Endothelial cell of umbilical vein (primary cell): ENCODE measurements at regions not wholly inside any gene's neighbourhood (a gene's known extent, or its start where the extent isn't known, plus 50 kb on each side); places are given as distances from the start of the nearest gene placed in this dataset.

Experiments
- CTCF ChIP-seq, 2 donors: IDR thresholded peaks; 1 replicate in 1 of 2; 2 replicates in 1 of 2; pipeline ENCODE4 v1.5.1; 2011; ENCODE audit warnings: low read length in 2 of 2, mild to moderate bottlenecking in 2 of 2, moderate library complexity in 2 of 2, control low read depth in 1 of 2, inconsistent platforms in 1 of 2, low read depth in 1 of 2; ENCODE audit not compliant: insufficient read depth in 1 of 2; ENCODE audit errors: extremely low read depth in 1 of 2
- EZH2 ChIP-seq: IDR thresholded peaks from 2 replicates; pipeline ENCODE4 v1.6.1; 2012; ENCODE audit warnings: borderline replicate concordance, low read depth, mild to moderate bottlenecking, moderate library complexity, low read length, inconsistent platforms; ENCODE audit not compliant: severe bottlenecking
- MYC ChIP-seq: IDR thresholded peaks from one replicate; pipeline ENCODE4 v1.6.1; 2011; ENCODE audit warnings: mild to moderate bottlenecking, low read depth, low read length
- POLR2A ChIP-seq: IDR thresholded peaks from 2 replicates; pipeline ENCODE4 v1.6.1; 2012; ENCODE audit warnings: low read depth, mild to moderate bottlenecking, control low read depth, low read length
- POLR2AphosphoS5 ChIP-seq: IDR thresholded peaks from 2 replicates; pipeline ENCODE4 v1.6.1; 2012; ENCODE audit warnings: low read depth, mild to moderate bottlenecking, control low read depth, low read length, moderate library complexity; ENCODE audit not compliant: insufficient read depth

- TF ChIP-seq POLR2AphosphoS5 (no peak), CTCF (IDR thresholded peaks at IDR 0.05; ENCODE audit: extremely low read depth in 1 of 2, insufficient read depth in 1 of 2, low read depth in 1 of 2, low read length in 2 of 2) (no peak), POLR2A (no peak), EZH2 (no peak), MYC (no peak)
These were observed 228.5 kb upstream of the EXOC2 start for GRCh38 chr6:921400-921799.
